ENCODE measurements at regions not wholly inside any gene's neighbourhood (a gene's known extent, or its start where the extent isn't known, plus 50 kb on each side); places are given as distances from the start of the nearest gene placed in this dataset.

GRCh38 chr5:29389993-29390392, 1803.5 kb upstream of the CDH6 start:
- Histone ChIP-seq H3K4me1 (ENCODE audit: insufficient read depth, low read length, poor library complexity, severe bottlenecking) (no peaks in the 10 kb centered on the region), H3K4me3 (ENCODE audit: low read depth, low read length, poor library complexity, severe bottlenecking) (no peak overlapping the region), H3K27ac (ENCODE audit: low read depth, low read length, poor library complexity, severe bottlenecking) (peak overlapping the region; percentile 25), H3K36me3 (ENCODE audit: insufficient read depth, low read length) (no peaks in the 10 kb centered on the region), H2AFZ (ENCODE audit: low read length) (no peak overlapping the region), H3K4me2 (ENCODE audit: low read length) (no peak overlapping the region), H4K20me1 (ENCODE audit: insufficient read depth, low read length) (no peaks in the 10 kb centered on the region), H3K79me2 (ENCODE audit: insufficient read depth, low read depth, low read length) (no peaks in the 10 kb centered on the region), H3K9me3 (ENCODE audit: low read length) (no peaks in the 10 kb centered on the region), H3K9me2 (ENCODE audit: insufficient read depth, low read length) (no peaks in the 10 kb centered on the region)
- DNase-seq (ENCODE audit: low spot score), result peak; percentile 21
- CTCF ChIA-PET (ENCODE audit: unreplicated experiment), result no interaction called here
- BruUV-seq (replicated peaks), result no TSS peak
- POLR2A ChIA-PET, result no interaction called here
- intact Hi-C loops (cut with micrococcal nuclease; ENCODE audit: unreplicated experiment), result no loop called here
- no peak for TF ChIP-seq EZH2phosphoT487 (IDR thresholded peaks at IDR 0.05; ENCODE audit: borderline replicate concordance, low read depth, low read length)
- TF ChIP-seq CTCF (conservative IDR thresholded peaks at IDR 0.05; ENCODE audit: low read length), result no peak

- intact Hi-C loops (cut with micrococcal nuclease; ENCODE audit: unreplicated experiment), result no loop called here
- BruUV-seq (replicated peaks), result no TSS peak
- Histone ChIP-seq H3K4me2 (ENCODE audit: low read length) (no peak overlapping the region), H2AFZ (ENCODE audit: low read length) (no peak overlapping the region), H4K20me1 (ENCODE audit: insufficient read depth, low read length) (no peaks in the 10 kb centered on the region), H3K4me3 (ENCODE audit: low read depth, low read length, poor library complexity, severe bottlenecking) (no peak overlapping the region), H3K79me2 (ENCODE audit: insufficient read depth, low read depth, low read length) (no peaks in the 10 kb centered on the region), H3K9me2 (ENCODE audit: insufficient read depth, low read length) (no peaks in the 10 kb centered on the region), H3K4me1 (ENCODE audit: insufficient read depth, low read length, poor library complexity, severe bottlenecking) (no peaks in the 10 kb centered on the region), H3K36me3 (ENCODE audit: insufficient read depth, low read length) (no peaks in the 10 kb centered on the region), H3K27ac (ENCODE audit: low read depth, low read length, poor library complexity, severe bottlenecking) (no peak overlapping the region), H3K9me3 (ENCODE audit: low read length) (no peaks in the 10 kb centered on the region)
- no peak for TF ChIP-seq CTCF (conservative IDR thresholded peaks at IDR 0.05; ENCODE audit: low read length)
- no peak for TF ChIP-seq EZH2phosphoT487 (IDR thresholded peaks at IDR 0.05; ENCODE audit: borderline replicate concordance, low read depth, low read length)
- ChIA-PET POLR2A (no interaction called here), CTCF (ENCODE audit: unreplicated experiment) (no interaction called here)
- no peak for DNase-seq (ENCODE audit: low spot score)
Observed at GRCh38 chr5:29387384-29387783, 1806.1 kb upstream of the CDH6 start.

GRCh38 chr5:29382780-29383179, 1810.7 kb upstream of the CDH6 start:
- Histone ChIP-seq H3K4me3 (ENCODE audit: low read depth, low read length, poor library complexity, severe bottlenecking) (no peak overlapping the region), H3K36me3 (ENCODE audit: insufficient read depth, low read length) (no peaks in the 10 kb centered on the region), H3K9me2 (ENCODE audit: insufficient read depth, low read length) (no peaks in the 10 kb centered on the region), H3K79me2 (ENCODE audit: insufficient read depth, low read depth, low read length) (no peaks in the 10 kb centered on the region), H3K4me2 (ENCODE audit: low read length) (no peak overlapping the region), H2AFZ (ENCODE audit: low read length) (no peak overlapping the region), H3K27ac (ENCODE audit: low read depth, low read length, poor library complexity, severe bottlenecking) (no peak overlapping the region), H4K20me1 (ENCODE audit: insufficient read depth, low read length) (no peaks in the 10 kb centered on the region), H3K9me3 (ENCODE audit: low read length) (no peaks in the 10 kb centered on the region; the same call in 1 of the 2 replicates), H3K4me1 (ENCODE audit: insufficient read depth, low read length, poor library complexity, severe bottlenecking) (no peaks in the 10 kb centered on the region)
- intact Hi-C loops (cut with micrococcal nuclease; ENCODE audit: unreplicated experiment), result no loop called here
- DNase-seq (ENCODE audit: low spot score), result no peak
- POLR2A ChIA-PET, result no interaction called here
- no peak for TF ChIP-seq CTCF (conservative IDR thresholded peaks at IDR 0.05; ENCODE audit: low read length)
- TF ChIP-seq EZH2phosphoT487 (IDR thresholded peaks at IDR 0.05; ENCODE audit: borderline replicate concordance, low read depth, low read length), result no peak
- BruUV-seq (replicated peaks), result no TSS peak
- CTCF ChIA-PET (ENCODE audit: unreplicated experiment), result no interaction called here

All from OCI-LY7 (cell line).